Gastroesophageal sphincter (tissue), 4 donors: ENCODE measurements at regions not wholly inside any gene's neighbourhood (a gene's known extent, or its start where the extent isn't known, plus 50 kb on each side); places are given as distances from the start of the nearest gene placed in this dataset.
"Not testable (repeated sequence)": the region's sequence is repeated elsewhere in the genome, so short reads cannot be mapped to it uniquely, and the experiment has no call there.

Experiments
- ATAC-seq: fragments of 150-250 bp; one replicate; pipeline ENCODE4 v1.9.1; 2016; ENCODE audit warnings: mild to moderate bottlenecking, moderate library complexity
- H3K27ac ChIP-seq, 4 donors: fragments of 200-600 bp; sonication (generic) in 3 of 4; 1 replicate in 3 of 4; 2 replicates in 1 of 4; pipeline ENCODE4 v1.5.1; 2016 to 2019
- H3K27me3 ChIP-seq: fragments of 200-600 bp; sonication (generic); one replicate; pipeline ENCODE4 v1.5.1; 2019
- H3K36me3 ChIP-seq, 2 donors: fragments of 200-600 bp; sonication (generic); one replicate each; pipeline ENCODE4 v1.5.1; 2019; ENCODE audit warnings: control low read depth in 1 of 2
- H3K4me1 ChIP-seq, 3 donors: fragments of 200-600 bp; sonication (generic); 1 replicate in 2 of 3; 2 replicates in 1 of 3; pipeline ENCODE4 v1.5.1; 2016 to 2019; ENCODE audit warnings: control low read depth in 2 of 3
- H3K4me3 ChIP-seq, 2 donors: fragments of 200-600 bp; sonication (generic); one replicate each; pipeline ENCODE4 v1.5.1; 2019; ENCODE audit warnings: mild to moderate bottlenecking in 1 of 2, moderate library complexity in 1 of 2
- H3K9me3 ChIP-seq, 3 donors: fragments of 200-600 bp; sonication (generic); one replicate each; pipeline ENCODE4 v1.5.1; 2017 to 2019; ENCODE audit warnings: control low read depth in 2 of 3
- CTCF ChIP-seq, 4 experiments: fragments of 200-600 bp in 2 of 4; fragments of 450-650 bp in 2 of 4; sonication (generic) in 1 of 4; IDR thresholded peaks; one replicate each; pipeline ENCODE4 v1.5.1; 2017 to 2019; ENCODE audit warnings: antibody characterized with exemption in 4 of 4, mild to moderate bottlenecking in 2 of 4, moderate library complexity in 2 of 4
- EP300 ChIP-seq: sonication (generic); formaldehyde crosslinking; IDR thresholded peaks from one replicate; pipeline ENCODE4 v1.6.1; 2017; ENCODE audit warnings: antibody characterized with exemption, mild to moderate bottlenecking
- POLR2A ChIP-seq, 2 donors: fragments of 450-650 bp; IDR thresholded peaks; one replicate each; pipeline ENCODE4 v1.6.1; 2017; ENCODE audit warnings: antibody characterized with exemption in 2 of 2, mild to moderate bottlenecking in 2 of 2, moderate library complexity in 1 of 2
- POLR2AphosphoS5 ChIP-seq: sonication (generic); formaldehyde crosslinking; IDR thresholded peaks from one replicate; pipeline ENCODE4 v1.6.1; 2017; ENCODE audit warnings: antibody characterized with exemption
- WGBS, 2 donors: methylation state at CpG; one replicate each; pipeline ENCODE4 v1.1.5; 2018; ENCODE audit warnings: low coverage in 1 of 2; 5-methylcytosine and 5-hydroxymethylcytosine counted together

GRCh38 chr6:66186756-66187155 lies 479.7 kb upstream of the EYS start:
- H3K9me3 ChIP-seq: no peaks in the 10 kb centered on the region
- 57 to 82% methylated on average over 2 of the region's 2 CpGs for WGBS, 2 donors
- H3K4me3 ChIP-seq: no peak overlapping the region
- H3K4me1 ChIP-seq: no peaks in the 10 kb centered on the region
- no peak for ATAC-seq
- H3K36me3 ChIP-seq: no peaks in the 10 kb centered on the region
- H3K27ac ChIP-seq: no peak overlapping the region
- no peaks in the 10 kb centered on the region for H3K27me3 ChIP-seq
- TF ChIP-seq POLR2A (IDR thresholded peaks at IDR 0.05): no peak
- no peak for TF ChIP-seq EP300
- TF ChIP-seq CTCF (IDR thresholded peaks at IDR 0.05): no peak
- TF ChIP-seq POLR2AphosphoS5: no peak

- Histone ChIP-seq H3K9me3 (no peaks in the 10 kb centered on the region), H3K4me1 (no peaks in the 10 kb centered on the region), H3K36me3 (no peaks in the 10 kb centered on the region), H3K4me3 (no peak overlapping the region), H3K27me3 (no peaks in the 10 kb centered on the region), H3K27ac (no peak overlapping the region)
- no peak for ATAC-seq
- WGBS, 2 donors: 36 to 39% methylated on average over 1 of the region's 1 CpG
- TF ChIP-seq POLR2A (IDR thresholded peaks at IDR 0.05) (no peak), EP300 (no peak), POLR2AphosphoS5 (no peak), CTCF (IDR thresholded peaks at IDR 0.05) (no peak)
Measured at GRCh38 chr6:66184091-66184490, 477.1 kb upstream of the EYS start.

GRCh38 chr6:66179361-66179760 lies 472.3 kb upstream of the EYS start:
- Histone ChIP-seq H3K9me3 (no peaks in the 10 kb centered on the region), H3K36me3 (no peaks in the 10 kb centered on the region), H3K4me1 (no peaks in the 10 kb centered on the region), H3K27ac (no peak overlapping the region), H3K27me3 (no peaks in the 10 kb centered on the region), H3K4me3 (no peak overlapping the region)
- WGBS, 2 donors: 43 to 59% methylated on average over 3 of the region's 3 CpGs
- ATAC-seq: no peak
- TF ChIP-seq EP300: no peak
- TF ChIP-seq POLR2AphosphoS5: no peak
- TF ChIP-seq POLR2A (IDR thresholded peaks at IDR 0.05): no peak
- no peak for TF ChIP-seq CTCF (IDR thresholded peaks at IDR 0.05)

- TF ChIP-seq POLR2A (IDR thresholded peaks at IDR 0.05) (no peak), POLR2AphosphoS5 (no peak), EP300 (no peak), CTCF (IDR thresholded peaks at IDR 0.05) (no peak)
- no peak overlapping the region for H3K27ac ChIP-seq
- H3K36me3 ChIP-seq: no peaks in the 10 kb centered on the region
- WGBS, 2 donors: 78 to 89% methylated on average over 4 to 5 of the region's 6 CpGs
- H3K4me1 ChIP-seq: no peaks in the 10 kb centered on the region
- H3K4me3 ChIP-seq: no peak overlapping the region
- peaks cover 0 to 17% (median 0%) of the 10 kb centered on the region in 3 donors for H3K9me3 ChIP-seq
- ATAC-seq: no peak
- H3K27me3 ChIP-seq: no peaks in the 10 kb centered on the region
Measured at GRCh38 chr6:66173587-66173986, 466.6 kb upstream of the EYS start.

- not testable (repeated sequence) for H3K27ac ChIP-seq, H3K4me1 ChIP-seq, H3K27me3 ChIP-seq, ATAC-seq, H3K4me3 ChIP-seq, H3K36me3 ChIP-seq
- no CpG with 5 or more reads among the region's 10 CpGs for WGBS, 2 donors
- peaks cover 0 to 12% (median 0%) of the 10 kb centered on the region in 3 donors for H3K9me3 ChIP-seq
Measured at GRCh38 chr6:66166713-66167112, 459.7 kb upstream of the EYS start.
